SH-SY5Y (cell line): ENCODE measurements at regions not wholly inside any gene's neighbourhood (a gene's known extent, or its start where the extent isn't known, plus 50 kb on each side); places are given as distances from the start of the nearest gene placed in this dataset.

Experiments used
- GATA2 ChIP-seq: IDR thresholded peaks from 2 replicates; pipeline ENCODE4 v1.6.1; 2011; ENCODE audit warnings: mild to moderate bottlenecking, low read depth, low read length
- GATA3 ChIP-seq: IDR thresholded peaks from 2 replicates; pipeline ENCODE4 v1.6.1; 2011; ENCODE audit warnings: low read depth, mild to moderate bottlenecking, low read length, moderate library complexity

DNA sequence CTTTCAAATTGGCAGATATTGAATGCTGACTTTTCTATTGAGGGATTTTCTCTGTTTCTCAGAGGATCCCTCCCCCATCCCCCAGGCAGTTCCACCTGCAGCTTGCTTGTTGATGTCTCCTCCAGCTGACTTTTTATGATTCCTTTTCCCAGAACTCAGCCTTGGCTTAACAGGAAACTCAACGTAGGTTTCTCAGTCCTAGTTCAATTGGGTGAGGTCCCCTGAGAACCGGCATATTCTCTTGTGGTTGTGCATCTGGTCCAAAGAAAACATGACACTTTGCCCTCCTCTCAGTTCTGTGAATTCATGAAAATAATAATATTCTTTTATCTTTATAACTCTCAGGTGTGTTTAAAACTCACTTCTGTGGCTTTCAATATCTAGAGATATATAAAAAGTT, 1222.1 kb downstream of the OTOL1 start:
- TF ChIP-seq GATA2 (no peak), GATA3 (no peak)
